Left lobe of liver (tissue), 2 donors: ENCODE measurements at regions not wholly inside any gene's neighbourhood (a gene's known extent, or its start where the extent isn't known, plus 50 kb on each side); places are given as distances from the start of the nearest gene placed in this dataset.
"Not testable (repeated sequence)": the region's sequence is repeated elsewhere in the genome, so short reads cannot be mapped to it uniquely, and the experiment has no call there.

Source experiments
- ATAC-seq: fragments of 200-7000 bp; cut with Tn5 transposase; one replicate; pipeline ENCODE4 v1.9.1; 2020; ENCODE audit warnings: mild to moderate bottlenecking, moderate library complexity
- DNase-seq: peaks from one replicate; pipeline ENCODE4 v3.0.0-alpha.2; 2020; ENCODE audit warnings: low spot score
- donor health status: DM: no; HTN: no; CAD: no; lungs with moderate emphysema.
- donor health status: DM: no; HTN: yes; CAD: no.

- no peak for ATAC-seq
- no peak for DNase-seq
Observed at GRCh38 chr4:181756451-181757095, 486.6 kb upstream of the TENM3 start.

GRCh38 chr4:181757098-181757497, 486.1 kb upstream of the TENM3 start:
- ATAC-seq (no peak), DNase-seq (no peak)

DNA sequence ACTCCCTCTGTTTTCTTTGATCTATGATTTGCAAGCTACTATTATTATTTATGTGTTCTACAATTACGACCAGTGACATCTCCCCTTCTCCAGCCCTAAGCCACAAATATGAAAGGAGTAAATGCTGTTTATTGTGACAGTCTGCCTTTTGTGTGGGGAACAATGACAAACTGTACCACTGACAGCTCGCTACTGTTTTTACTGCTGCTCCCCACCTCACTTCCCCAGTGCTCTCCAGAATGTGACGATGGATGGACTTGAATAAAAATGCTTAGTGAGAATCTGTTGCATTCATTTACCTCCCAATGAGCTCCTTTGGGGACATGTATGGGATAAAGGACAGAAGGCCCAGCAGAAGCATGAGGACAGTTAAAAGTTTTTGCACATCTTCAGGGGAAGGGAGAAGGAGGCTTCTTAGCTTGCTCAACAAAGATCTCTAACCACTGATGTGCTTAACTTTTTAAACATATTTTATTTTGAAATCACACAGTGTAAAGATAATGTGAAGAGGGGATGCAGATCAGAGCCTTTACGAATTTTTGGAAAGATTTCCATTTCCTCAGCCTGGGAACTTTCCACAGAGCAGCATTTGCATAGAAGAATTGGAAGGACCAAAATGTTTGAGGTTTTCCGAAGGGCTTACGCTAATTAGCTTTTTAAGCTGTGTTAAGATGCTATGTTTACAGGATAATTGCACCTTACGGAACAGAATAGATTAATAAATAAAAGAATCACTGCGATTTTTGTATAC, 485.1 kb upstream of the TENM3 start:
- ATAC-seq (no peak), DNase-seq (no peak)

DNA sequence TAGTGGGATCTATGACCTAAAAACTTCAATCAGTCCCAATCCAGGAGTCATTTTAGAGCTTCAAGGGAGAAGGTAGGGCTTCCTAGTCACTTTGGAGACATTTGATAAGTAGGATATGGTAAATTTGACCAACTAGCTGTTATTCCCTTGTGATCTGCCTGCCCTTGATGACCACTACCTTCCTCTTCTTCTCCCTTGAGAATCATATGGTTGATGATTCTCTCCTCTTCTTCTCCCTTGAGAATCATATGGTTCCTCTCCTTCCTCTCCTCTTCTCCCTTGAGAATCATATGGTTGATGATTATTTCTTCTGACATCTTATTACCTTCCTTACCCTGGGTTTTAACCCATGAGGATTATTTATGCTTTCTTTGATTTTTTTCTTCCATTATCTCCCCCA, 482.6 kb upstream of the TENM3 start:
- no peak for DNase-seq
- no peak for ATAC-seq

DNA sequence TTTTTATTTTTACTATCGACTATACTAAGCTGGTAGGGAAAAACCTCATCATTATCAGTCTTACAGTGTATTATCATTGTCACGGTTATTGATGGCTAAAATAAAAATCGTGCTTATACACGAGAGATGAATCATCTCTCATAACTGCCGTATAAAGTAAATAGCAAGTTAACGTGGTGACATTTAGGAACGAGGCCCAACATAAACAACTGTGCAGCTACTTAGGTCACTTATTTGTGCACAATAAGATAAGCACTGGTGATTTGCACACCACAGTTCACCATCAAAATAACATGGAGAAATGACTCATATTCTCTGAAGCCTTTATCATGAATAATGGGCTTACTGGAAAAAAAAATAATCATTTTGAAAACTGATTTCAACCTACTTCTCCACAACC, 482.0 kb upstream of the TENM3 start:
- DNase-seq (no peak), ATAC-seq (no peak)

DNA sequence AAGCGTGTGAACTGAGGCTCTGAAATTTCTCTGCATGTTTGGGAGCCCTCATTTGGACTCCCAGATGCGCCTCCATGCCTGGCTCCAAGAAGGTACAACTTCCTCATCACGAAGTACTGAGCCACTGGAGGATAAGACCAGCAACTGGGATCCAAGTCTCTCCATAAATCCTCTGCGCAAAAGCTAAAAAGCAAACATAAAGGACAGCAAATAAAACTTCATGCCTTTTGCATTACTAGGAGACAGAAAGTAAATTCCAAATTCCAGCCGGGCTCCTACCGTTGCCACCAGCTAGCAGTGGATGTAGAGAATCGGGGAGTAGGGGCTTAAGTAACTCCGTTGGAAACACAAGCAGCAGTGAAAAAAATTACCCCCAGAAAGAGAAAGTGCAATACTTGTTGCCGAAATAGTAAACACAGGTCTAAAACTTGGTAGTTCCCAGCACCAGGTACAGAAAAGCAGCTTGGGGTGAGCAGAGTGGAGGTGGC, 477.1 kb upstream of the TENM3 start:
- no peak for ATAC-seq

GRCh38 chr4:181770971-181771370, 472.2 kb upstream of the TENM3 start:
- no peak for ATAC-seq

More for the DNA sequence above, 477.1 kb upstream of the TENM3 start:
- no peak for DNase-seq

GRCh38 chr4:181775298-181775697, 467.9 kb upstream of the TENM3 start:
- DNase-seq = no peak

More at GRCh38 chr4:181770971-181771370, 472.2 kb upstream of the TENM3 start:
- DNase-seq = no peak

DNA sequence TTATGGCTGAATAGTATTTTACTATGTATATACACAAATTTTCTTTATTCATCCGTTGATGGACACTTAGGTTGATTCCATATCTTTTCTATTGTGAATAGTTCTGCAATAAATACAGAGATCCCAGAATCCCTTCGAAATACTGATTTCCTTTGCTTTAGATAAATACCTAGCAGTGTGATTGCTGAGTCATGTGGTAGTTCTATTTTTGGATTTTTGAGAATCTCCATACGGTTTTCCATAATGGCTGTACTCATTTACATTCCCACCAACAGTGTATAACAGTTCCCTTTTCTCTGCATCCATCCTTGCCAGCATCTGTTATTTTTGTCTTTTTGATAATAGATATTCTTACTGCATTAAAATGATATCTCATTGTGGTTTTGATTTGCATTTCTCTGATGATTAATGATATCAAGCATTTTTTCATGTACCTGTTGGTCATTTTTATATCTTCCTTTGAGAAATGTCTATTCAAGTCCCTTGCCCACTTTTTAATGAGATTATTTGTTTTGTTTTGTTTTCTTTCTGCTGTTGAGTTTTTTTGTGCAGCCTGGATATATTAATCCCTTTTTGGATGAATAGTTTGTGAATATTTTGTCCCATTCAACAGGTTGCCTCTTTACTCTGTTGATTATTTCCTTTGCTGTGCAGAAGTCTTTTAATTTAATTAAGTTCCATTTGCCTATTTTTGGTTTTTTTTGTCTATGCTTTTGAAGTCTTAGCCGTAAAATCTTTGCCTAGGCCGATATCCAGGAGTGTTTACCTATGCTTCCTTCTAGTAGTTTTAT, 466.7 kb upstream of the TENM3 start:
- DNase-seq (no peak), ATAC-seq (no peak)

More at GRCh38 chr4:181775298-181775697, 467.9 kb upstream of the TENM3 start:
- no peak for ATAC-seq

DNA sequence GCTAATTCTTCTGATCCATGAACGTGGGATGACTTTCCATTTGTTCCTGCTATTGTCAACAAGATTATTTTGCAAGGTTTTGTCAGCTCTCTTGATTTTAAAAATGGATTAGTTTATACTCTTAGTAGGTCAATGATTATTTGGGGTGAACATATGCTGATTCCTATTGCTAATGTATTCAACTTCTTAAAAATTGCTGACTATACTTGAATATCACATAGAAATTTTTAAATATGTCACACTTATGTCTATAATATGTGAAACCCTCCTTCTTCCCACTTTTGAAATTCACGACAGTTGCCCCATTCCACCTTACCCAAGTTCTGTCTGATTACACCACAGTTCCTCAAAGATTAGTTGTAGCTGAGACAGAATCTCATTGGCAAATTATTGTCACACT, 465.7 kb upstream of the TENM3 start:
- no peak for ATAC-seq
- no peak for DNase-seq

- no peak for DNase-seq
- ATAC-seq = no peak
Observed at GRCh38 chr4:181784881-181785280, 458.3 kb upstream of the TENM3 start.

DNA sequence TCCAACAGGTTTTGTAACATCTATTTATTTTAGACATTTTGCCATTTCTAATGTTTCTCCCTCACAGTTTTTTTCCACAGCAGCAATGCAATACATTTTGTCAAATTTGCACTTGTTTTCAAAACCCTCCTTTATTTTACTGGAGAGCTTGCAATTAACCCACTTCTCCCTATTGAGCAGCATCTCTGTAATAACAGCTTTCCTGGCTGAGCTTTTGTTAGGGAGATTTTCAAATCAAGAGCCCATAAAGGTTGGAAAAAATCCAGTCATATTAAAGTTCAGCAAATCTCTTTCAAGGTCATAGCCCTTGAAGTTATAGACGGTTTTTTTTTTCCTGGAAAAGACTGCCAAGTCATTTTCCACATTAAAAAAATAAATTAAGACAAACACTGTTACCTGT, 450.6 kb upstream of the TENM3 start:
- no peak for DNase-seq
- ATAC-seq = no peak

- ATAC-seq = no peak
- no peak for DNase-seq
Observed at GRCh38 chr4:181793096-181793495, 450.1 kb upstream of the TENM3 start.

GRCh38 chr4:181796502-181796901, 446.7 kb upstream of the TENM3 start:
- ATAC-seq (no peak), DNase-seq (no peak)

- DNase-seq (no peak), ATAC-seq (no peak)
Observed at GRCh38 chr4:181798536-181798935, 444.7 kb upstream of the TENM3 start.

DNA sequence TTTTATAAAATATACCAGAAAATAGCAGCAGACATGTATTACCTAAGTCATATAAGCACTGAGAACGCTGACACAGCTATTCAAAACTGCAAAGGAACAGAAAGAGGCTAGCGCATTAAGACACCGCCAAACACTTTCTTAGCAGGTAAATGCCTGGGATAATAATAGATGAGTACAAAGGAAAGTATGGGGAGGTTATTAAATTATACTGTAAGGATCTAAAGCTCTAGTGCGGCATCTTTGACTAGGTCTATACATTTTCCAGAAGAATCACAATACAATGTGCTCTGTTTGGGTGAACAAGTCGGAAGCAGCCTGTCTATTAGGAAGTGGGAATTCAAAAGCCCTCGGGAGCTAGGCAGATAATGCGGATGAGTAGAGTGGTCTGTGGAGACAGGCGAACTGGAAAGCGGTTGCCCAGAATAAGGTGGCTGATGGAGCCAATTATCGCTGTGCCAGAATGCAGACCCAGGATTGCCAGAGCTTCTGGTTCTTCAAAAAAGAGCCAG, 443.6 kb upstream of the TENM3 start:
- DNase-seq = no peak
- ATAC-seq = no peak

GRCh38 chr4:181802207-181802606, 441.0 kb upstream of the TENM3 start:
- ATAC-seq (no peak), DNase-seq (no peak)

DNA sequence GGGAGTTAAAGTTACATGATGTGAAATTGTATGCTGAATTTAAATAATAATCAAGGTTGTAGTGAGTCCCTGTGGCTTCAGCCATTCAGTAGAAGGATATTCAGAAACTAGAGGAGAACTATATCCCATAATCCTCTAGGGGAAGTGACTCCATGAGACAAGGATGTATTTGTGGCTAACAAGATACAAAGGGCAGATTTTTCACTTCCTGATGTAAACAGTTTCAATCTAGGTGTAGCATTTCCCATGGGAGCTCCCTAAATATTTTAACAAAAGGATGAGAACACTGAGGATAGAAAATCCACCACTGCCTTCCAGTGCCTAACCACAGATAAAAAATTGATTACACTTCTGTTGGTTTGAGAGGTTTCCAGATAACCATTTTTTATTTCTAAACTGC, 435.4 kb upstream of the TENM3 start:
- ATAC-seq (no peak), DNase-seq (no peak)

- ATAC-seq (no peak), DNase-seq (no peak)
Observed at GRCh38 chr4:181810711-181811110, 432.5 kb upstream of the TENM3 start.

DNA sequence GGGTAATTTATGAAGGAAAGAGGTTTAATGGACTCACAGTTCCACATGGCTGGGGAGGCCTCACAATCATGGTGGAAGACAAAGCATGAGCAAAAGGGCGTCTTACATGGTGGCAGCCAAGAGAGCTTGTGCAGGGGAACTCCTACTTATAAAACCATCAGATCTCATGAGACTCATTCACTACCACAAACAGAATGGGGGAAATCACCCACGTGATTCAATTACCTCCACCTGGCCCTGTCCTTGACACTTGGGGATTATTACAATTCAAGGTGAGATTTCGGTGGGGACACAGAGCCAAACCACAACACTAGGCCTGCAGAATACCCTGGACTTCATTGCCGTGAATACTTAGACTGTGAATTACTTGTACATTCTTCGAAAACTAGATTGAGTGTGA, 431.7 kb upstream of the TENM3 start:
- DNase-seq, ATAC-seq: not testable (repeated sequence)

DNA sequence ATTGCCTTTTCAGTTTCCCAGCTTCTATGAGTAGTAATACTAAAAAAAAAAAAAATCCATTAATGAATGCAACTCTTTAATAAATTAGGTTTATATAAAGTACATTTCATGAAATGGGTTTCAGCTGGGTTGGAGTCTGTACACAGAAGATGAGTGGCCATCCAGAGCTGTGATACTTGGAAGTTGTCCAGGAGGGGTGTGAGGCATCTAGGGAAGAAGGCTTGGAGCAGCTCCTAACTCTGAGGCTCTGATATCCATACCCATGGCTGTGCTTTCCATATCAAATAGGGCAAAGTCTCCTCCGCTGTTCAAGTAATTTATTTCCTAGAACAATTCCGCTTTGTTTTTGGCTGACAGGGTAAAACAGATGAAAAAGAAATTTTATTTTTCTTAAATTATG, 423.3 kb upstream of the TENM3 start:
- DNase-seq = no peak

More for the DNA sequence above, 423.3 kb upstream of the TENM3 start:
- ATAC-seq = no peak
